GM13977 (cell line): ENCODE measurements at regions not wholly inside any gene's neighbourhood (a gene's known extent, or its start where the extent isn't known, plus 50 kb on each side); places are given as distances from the start of the nearest gene placed in this dataset.

Experiments used
- DNase-seq: peaks from one replicate; pipeline ENCODE4 v3.0.0; 2012; ENCODE audit warnings: low spot score
- CTCF ChIP-seq: IDR thresholded peaks from 2 replicates; pipeline ENCODE4 v1.5.1; 2012; ENCODE audit warnings: mild to moderate bottlenecking, control low read depth; ENCODE audit not compliant: insufficient read depth; ENCODE audit errors: extremely low read depth, missing control alignments
- in situ Hi-C: fragments of 300-500 bp; cut with MboI; formaldehyde crosslinking; loops from one replicate; pipeline ENCODE4 v1.12.0; 2022; ENCODE audit warnings: low sequenced_read_pairs, low pct_unique_long_range_greater_than_20kb, mixed read lengths, inconsistent platforms; ENCODE audit not compliant: unreplicated experiment

GRCh38 chr12:27394676-27395075 lies 51.9 kb upstream of the SMCO2 start:
- DNase-seq, result no peak
- no peak for TF ChIP-seq CTCF
- in situ Hi-C loops, result no loop called here

GRCh38 chr12:27396216-27396815 lies 50.2 kb upstream of the SMCO2 start:
- no peak for DNase-seq
- in situ Hi-C loops, result no loop called here
- no peak for TF ChIP-seq CTCF
